Panc1 (cell line): ENCODE measurements at regions not wholly inside any gene's neighbourhood (a gene's known extent, or its start where the extent isn't known, plus 50 kb on each side); places are given as distances from the start of the nearest gene placed in this dataset.

Experiments
- ATAC-seq: fragments of 200-7000 bp; cut with Tn5 transposase; 2 replicates; pipeline ENCODE4 v1.9.1; 2020; ENCODE audit warnings: mild to moderate bottlenecking, moderate library complexity
- BruUV-seq: library from RNA; stranded (reverse); fragments of 400-500 nt; replicated peaks from 2 replicates; lab custom pipeline; 2021; lab: Mats Ljungman, UMichigan
- CTCF ChIA-PET: fragments of 300-600 bp; sonication (Branson Sonifier 250); formaldehyde crosslinking; loops from one replicate; lab custom pipeline; 2022; ENCODE audit warnings: antibody characterized with exemption; lab: Charles Lee
- POLR2A ChIA-PET: fragments of 300-600 bp; sonication (Branson Sonifier 250); formaldehyde crosslinking; loops from one replicate; lab custom pipeline; 2022; ENCODE audit warnings: antibody characterized with exemption; lab: Charles Lee
- DNase-seq: peaks from one replicate; pipeline ENCODE4 v3.0.0-alpha.2; 2010; ENCODE audit warnings: low read depth, low spot score
- H3K27ac ChIP-seq: 2 replicates; pipeline ENCODE4 v1.5.1; 2011; ENCODE audit warnings: mild to moderate bottlenecking, low read length, inconsistent platforms
- H3K27me3 ChIP-seq: fragments of 200-500 bp; sonication (Bioruptor generic); 2 replicates; pipeline ENCODE4 v1.6.0; 2014; ENCODE audit warnings: low read length, inconsistent platforms; ENCODE audit not compliant: control insufficient read depth, insufficient read depth
- H3K36me3 ChIP-seq: fragments of 200-500 bp; sonication (Bioruptor generic); 2 replicates; pipeline ENCODE4 v1.5.1; 2014; ENCODE audit warnings: inconsistent platforms, mild to moderate bottlenecking, low read length, moderate library complexity; ENCODE audit not compliant: control insufficient read depth, insufficient read depth
- H3K4me1 ChIP-seq: 2 replicates; pipeline ENCODE4 v1.5.1; 2011; ENCODE audit warnings: inconsistent platforms, mild to moderate bottlenecking, low read length, moderate library complexity; ENCODE audit not compliant: control insufficient read depth, insufficient read depth
- H3K4me3 ChIP-seq, 2 experiments: 2 replicates each; pipeline ENCODE4 v1.5.1; 2011 to 2012; ENCODE audit warnings: low read depth in 2 of 2, low read length in 2 of 2, mild to moderate bottlenecking in 2 of 2, inconsistent platforms in 1 of 2, moderate library complexity in 1 of 2
- H3K9me3 ChIP-seq: fragments of 200-500 bp; sonication (Bioruptor generic); 2 replicates; pipeline ENCODE4 v1.5.1; 2014; ENCODE audit warnings: low read depth, mild to moderate bottlenecking, inconsistent platforms, low read length, moderate library complexity; ENCODE audit not compliant: control insufficient read depth, insufficient read depth
- CTCF ChIP-seq: fragments of 450-650 bp; IDR thresholded peaks from 2 replicates; pipeline ENCODE4 v1.5.1; 2017; ENCODE audit warnings: mild to moderate bottlenecking
- POLR2AphosphoS5 ChIP-seq: IDR thresholded peaks from 2 replicates; pipeline ENCODE4 v1.6.1; 2012; ENCODE audit warnings: mild to moderate bottlenecking, low read depth, low read length, moderate library complexity
- REST ChIP-seq, 2 experiments: IDR thresholded peaks; 2 replicates each; pipeline ENCODE4 v1.6.1; 2011 to 2012; ENCODE audit warnings: low read depth in 2 of 2, control low read depth in 1 of 2, low read length in 1 of 2, mild to moderate bottlenecking in 1 of 2, moderate library complexity in 1 of 2; ENCODE audit not compliant: insufficient read depth in 1 of 2
- SIN3A ChIP-seq: IDR thresholded peaks from 2 replicates; pipeline ENCODE4 v1.6.1; 2012; ENCODE audit warnings: low read depth, mild to moderate bottlenecking, low read length, moderate library complexity, borderline replicate concordance; ENCODE audit not compliant: insufficient read depth
- TCF7L2 ChIP-seq: IDR thresholded peaks from 2 replicates; pipeline ENCODE4 v1.6.1; 2011; ENCODE audit warnings: mild to moderate bottlenecking, low read depth, low read length, inconsistent platforms
- in situ Hi-C: cut with HindIII; loops from 2 replicates; pipeline ENCODE4 v1.10.0; 2016; ENCODE audit warnings: low sequenced_read_pairs, low pct_unique_long_range_greater_than_20kb
- intact Hi-C: fragments of 100-400 bp; cut with micrococcal nuclease; formaldehyde crosslinking; loops from one replicate; pipeline ENCODE4 v1.10.0; 2022; ENCODE audit not compliant: unreplicated experiment

- no TSS peak for BruUV-seq
- intact Hi-C loops (no loop called here), in situ Hi-C loops (no loop called here)
- H3K4me3 ChIP-seq = no peak overlapping the region
- ATAC-seq = no peak
- no peak for DNase-seq
- H3K9me3 ChIP-seq = no peaks in the 10 kb centered on the region
- H3K27me3 ChIP-seq = no peaks in the 10 kb centered on the region
- H3K4me1 ChIP-seq = no peaks in the 10 kb centered on the region
- H3K36me3 ChIP-seq = no peaks in the 10 kb centered on the region
- no peak overlapping the region for H3K27ac ChIP-seq
- CTCF ChIA-PET = no interaction called here
- no peak for TF ChIP-seq REST (IDR thresholded peaks at IDR 0.05; ENCODE audit: insufficient read depth in 1 of 2, low read depth in 2 of 2, low read length in 1 of 2)
- no peak for TF ChIP-seq POLR2AphosphoS5
- TF ChIP-seq SIN3A = no peak
- TF ChIP-seq TCF7L2 = no peak
- no peak for TF ChIP-seq CTCF
- POLR2A ChIA-PET = no interaction called here
These were observed 204.2 kb upstream of the ISX start for GRCh38 chr22:34861787-34862186.

- no peak for DNase-seq
- intact Hi-C loops (no loop called here), in situ Hi-C loops (no loop called here)
- ATAC-seq = no peak
- ChIA-PET POLR2A (no interaction called here), CTCF (no interaction called here)
- BruUV-seq = no TSS peak
- TF ChIP-seq POLR2AphosphoS5 = no peak
- TF ChIP-seq REST (IDR thresholded peaks at IDR 0.05; ENCODE audit: insufficient read depth in 1 of 2, low read depth in 2 of 2, low read length in 1 of 2) = no peak
- TF ChIP-seq CTCF = no peak
- no peak for TF ChIP-seq TCF7L2
- no peak for TF ChIP-seq SIN3A
- H3K27ac ChIP-seq = no peak overlapping the region
- no peaks in the 10 kb centered on the region for H3K36me3 ChIP-seq
- no peaks in the 10 kb centered on the region for H3K27me3 ChIP-seq
- no peaks in the 10 kb centered on the region for H3K4me1 ChIP-seq
- no peaks in the 10 kb centered on the region for H3K9me3 ChIP-seq
- H3K4me3 ChIP-seq = no peak overlapping the region
These were observed 199.9 kb upstream of the ISX start for GRCh38 chr22:34866081-34866480.
